ENCODE measurements at regions not wholly inside any gene's neighbourhood (a gene's known extent, or its start where the extent isn't known, plus 50 kb on each side); places are given as distances from the start of the nearest gene placed in this dataset.

DNA sequence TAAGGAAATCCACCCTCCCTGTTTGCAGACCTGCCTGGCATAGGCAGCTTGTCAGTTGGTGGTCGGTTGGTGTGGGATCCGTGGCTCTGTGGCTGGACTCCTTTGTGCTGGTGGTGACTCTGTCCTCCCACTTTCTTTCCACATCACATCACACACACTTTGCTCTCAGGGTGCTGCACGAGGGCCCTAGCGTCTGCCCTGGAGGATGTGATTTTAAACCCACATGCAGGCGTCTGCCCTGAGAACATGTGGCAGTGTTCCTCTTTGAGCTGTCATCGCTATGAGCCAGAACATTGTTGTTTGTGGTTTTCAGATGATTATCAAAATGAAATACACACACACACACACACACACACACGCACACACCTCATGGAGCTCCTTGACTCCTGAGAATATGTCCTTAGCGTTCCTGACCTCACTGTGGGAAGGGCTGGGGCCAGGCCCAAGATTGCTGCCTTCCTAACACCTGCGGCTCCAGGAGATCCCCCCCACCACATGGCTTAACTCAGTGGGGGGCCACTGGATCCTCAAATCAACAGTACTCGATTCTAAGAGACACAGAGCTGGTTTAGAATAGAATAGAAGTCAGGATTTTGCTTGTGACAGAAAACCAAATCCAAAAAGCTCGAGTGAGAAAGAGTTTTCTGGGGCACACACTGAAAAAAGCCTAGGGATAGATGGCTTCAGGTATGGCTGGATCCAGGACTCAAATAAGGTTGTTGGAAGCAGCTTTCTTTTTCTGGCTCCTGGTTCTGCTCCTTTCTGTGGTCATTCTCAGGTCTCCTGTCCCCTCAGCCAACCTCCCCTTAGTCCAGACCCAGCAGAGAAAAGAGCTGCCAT, 54.8 kb downstream of the RTP5 start:
- H3K4me3 ChIP-seq (ENCODE audit: low read depth, low read length): no peak overlapping the region
- TF ChIP-seq, protein P1, sequence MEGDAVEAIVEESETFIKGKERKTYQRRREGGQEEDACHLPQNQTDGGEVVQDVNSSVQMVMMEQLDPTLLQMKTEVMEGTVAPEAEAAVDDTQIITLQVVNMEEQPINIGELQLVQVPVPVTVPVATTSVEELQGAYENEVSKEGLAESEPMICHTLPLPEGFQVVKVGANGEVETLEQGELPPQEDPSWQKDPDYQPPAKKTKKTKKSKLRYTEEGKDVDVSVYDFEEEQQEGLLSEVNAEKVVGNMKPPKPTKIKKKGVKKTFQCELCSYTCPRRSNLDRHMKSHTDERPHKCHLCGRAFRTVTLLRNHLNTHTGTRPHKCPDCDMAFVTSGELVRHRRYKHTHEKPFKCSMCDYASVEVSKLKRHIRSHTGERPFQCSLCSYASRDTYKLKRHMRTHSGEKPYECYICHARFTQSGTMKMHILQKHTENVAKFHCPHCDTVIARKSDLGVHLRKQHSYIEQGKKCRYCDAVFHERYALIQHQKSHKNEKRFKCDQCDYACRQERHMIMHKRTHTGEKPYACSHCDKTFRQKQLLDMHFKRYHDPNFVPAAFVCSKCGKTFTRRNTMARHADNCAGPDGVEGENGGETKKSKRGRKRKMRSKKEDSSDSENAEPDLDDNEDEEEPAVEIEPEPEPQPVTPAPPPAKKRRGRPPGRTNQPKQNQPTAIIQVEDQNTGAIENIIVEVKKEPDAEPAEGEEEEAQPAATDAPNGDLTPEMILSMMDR (IDR thresholded peaks at IDR 0.05; ENCODE audit: insufficient read depth, low read length, poor library complexity, severe bottlenecking): no peak
- peaks cover 23% of the 10 kb centered on the region for H3K27me3 ChIP-seq (ENCODE audit: control insufficient read depth, insufficient read depth, low read length)
- H3K36me3 ChIP-seq (ENCODE audit: control insufficient read depth, insufficient read depth, low read length): no peaks in the 10 kb centered on the region
- no peak for DNase-seq (ENCODE audit: low read depth)

DNA sequence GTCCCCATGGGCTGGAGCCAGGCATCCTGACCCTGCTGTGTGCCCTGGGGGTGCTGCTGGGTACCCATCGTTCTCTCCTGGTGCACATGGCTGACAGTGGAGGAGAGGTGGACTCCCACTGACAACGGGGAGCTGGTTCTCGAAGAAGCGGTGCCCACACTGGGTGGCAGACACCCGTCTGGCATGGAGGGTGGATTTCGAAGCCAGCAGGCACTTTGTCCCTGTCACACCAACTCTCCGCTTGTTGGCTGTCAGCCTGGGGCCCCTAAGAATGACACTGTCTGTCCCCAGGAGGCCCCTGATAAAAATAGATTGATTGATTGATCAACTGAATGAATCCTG, 55.4 kb downstream of the RTP5 start:
- H3K27me3 ChIP-seq (ENCODE audit: control insufficient read depth, insufficient read depth, low read length): peaks cover 23% of the 10 kb centered on the region
- no peak for DNase-seq (ENCODE audit: low read depth)
- H3K4me3 ChIP-seq (ENCODE audit: low read depth, low read length): no peak overlapping the region
- H3K36me3 ChIP-seq (ENCODE audit: control insufficient read depth, insufficient read depth, low read length): no peaks in the 10 kb centered on the region
- TF ChIP-seq, protein P1 (IDR thresholded peaks at IDR 0.05; ENCODE audit: insufficient read depth, low read length, poor library complexity, severe bottlenecking): no peak

DNA sequence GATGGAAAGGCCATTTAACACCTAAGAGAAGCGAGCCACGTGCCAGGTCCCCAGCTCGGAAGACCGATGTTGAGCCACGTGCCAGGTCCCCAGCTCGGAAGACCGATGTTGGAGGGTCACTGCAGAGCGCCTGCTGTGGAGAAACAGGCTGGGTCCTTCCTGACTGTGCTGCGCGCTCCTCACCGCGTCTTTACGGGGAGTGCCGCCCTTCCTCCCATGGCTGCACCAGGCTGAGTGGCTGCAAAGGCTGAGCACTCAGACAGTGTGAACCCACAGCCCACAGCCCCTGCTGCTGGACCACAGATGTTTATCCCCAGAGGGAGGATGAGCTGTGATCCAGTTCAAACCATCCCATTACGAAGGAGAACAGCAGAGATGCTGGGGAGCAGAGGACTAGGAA, 55.7 kb downstream of the RTP5 start:
- peaks cover 23% of the 10 kb centered on the region for H3K27me3 ChIP-seq (ENCODE audit: control insufficient read depth, insufficient read depth, low read length)

DNA sequence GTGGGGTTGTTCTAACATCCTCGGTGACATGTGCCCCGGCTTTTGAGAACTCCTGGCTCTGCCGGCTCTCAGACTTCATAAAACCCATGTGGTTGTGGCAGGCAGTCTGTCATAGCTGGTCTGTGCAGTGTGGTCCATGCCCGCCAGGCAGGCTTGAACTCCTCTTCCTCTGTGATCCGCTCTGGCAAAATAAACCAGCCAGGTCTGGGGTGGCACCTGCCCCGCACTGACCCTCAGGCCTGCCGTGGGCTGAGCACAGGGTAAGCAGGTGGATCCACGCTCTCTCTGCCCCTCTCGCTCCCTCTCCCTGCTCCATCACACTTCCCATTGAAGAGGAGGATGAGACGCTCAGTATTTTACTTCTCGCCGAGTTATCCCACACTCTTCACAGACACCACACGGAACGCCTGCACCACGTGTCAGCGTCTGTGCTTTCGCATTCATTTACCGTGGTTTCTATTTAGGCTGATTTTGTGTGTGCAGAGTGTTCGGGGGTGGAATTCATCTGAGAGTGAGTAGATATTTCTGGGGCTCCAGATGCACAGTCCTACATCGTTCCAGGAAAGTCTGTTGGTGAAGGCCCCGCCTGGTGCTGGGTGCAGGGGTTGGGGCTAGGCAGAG, 56.4 kb downstream of the RTP5 start:
- no peaks in the 10 kb centered on the region for H3K36me3 ChIP-seq (ENCODE audit: control insufficient read depth, insufficient read depth, low read length)
- peaks cover 23% of the 10 kb centered on the region for H3K27me3 ChIP-seq (ENCODE audit: control insufficient read depth, insufficient read depth, low read length)
- TF ChIP-seq, protein P1 (IDR thresholded peaks at IDR 0.05; ENCODE audit: insufficient read depth, low read length, poor library complexity, severe bottlenecking): no peak
- H3K4me3 ChIP-seq (ENCODE audit: low read depth, low read length): no peak overlapping the region
- no peak for DNase-seq (ENCODE audit: low read depth)

More for the DNA sequence above, 55.7 kb downstream of the RTP5 start:
- TF ChIP-seq, protein P1 (IDR thresholded peaks at IDR 0.05; ENCODE audit: insufficient read depth, low read length, poor library complexity, severe bottlenecking): no peak
- DNase-seq (ENCODE audit: low read depth): no peak
- no peaks in the 10 kb centered on the region for H3K36me3 ChIP-seq (ENCODE audit: control insufficient read depth, insufficient read depth, low read length)
- H3K4me3 ChIP-seq (ENCODE audit: low read depth, low read length): no peak overlapping the region

DNA sequence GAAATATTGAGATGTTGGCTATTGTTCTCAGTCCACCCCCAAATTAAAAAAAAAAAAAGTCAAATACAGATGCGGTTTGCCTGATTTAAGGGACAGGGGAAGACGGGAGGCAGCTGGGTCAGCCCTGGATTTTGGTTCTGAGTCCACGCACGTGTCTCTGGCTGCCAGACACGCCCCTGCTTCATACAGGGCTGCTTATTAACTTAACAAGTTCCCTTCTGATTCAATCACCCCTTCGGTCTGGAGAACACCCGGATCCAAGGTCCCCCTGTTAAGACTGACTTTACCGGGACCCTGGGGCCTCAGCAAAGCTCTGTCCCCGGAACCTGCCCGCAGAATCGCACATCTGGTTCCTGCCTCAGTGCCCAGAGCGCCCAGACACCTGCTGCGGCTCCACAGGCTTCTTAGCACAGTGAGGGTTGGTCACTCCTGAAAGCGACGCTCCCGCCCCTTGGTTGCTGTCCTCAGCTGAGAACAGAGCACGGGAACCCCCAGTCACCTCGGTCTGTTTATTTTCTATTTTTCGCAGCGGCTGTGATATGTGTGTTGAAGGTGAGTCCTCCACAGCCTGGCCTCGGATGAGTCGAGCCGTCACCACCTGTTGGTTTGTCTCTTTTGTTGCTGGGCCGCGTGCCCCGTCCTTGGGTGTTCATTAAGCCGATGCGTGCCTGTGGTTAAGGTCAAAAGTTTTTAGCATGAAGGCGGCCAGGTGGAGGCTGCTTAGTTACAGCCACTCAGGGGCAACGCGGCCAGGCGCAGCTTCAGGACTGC, 57.2 kb downstream of the RTP5 start:
- H3K27me3 ChIP-seq (ENCODE audit: control insufficient read depth, insufficient read depth, low read length): peaks cover 23% of the 10 kb centered on the region
- TF ChIP-seq, protein P1 (IDR thresholded peaks at IDR 0.05; ENCODE audit: insufficient read depth, low read length, poor library complexity, severe bottlenecking): no peak
- no peaks in the 10 kb centered on the region for H3K36me3 ChIP-seq (ENCODE audit: control insufficient read depth, insufficient read depth, low read length)
- peak; percentile 16 for DNase-seq (ENCODE audit: low read depth)
- no peak overlapping the region for H3K4me3 ChIP-seq (ENCODE audit: low read depth, low read length)
